PC-9 (cell line): ENCODE measurements at regions not wholly inside any gene's neighbourhood (a gene's known extent, or its start where the extent isn't known, plus 50 kb on each side); places are given as distances from the start of the nearest gene placed in this dataset.

Experiments
- CTCF ChIP-seq: fragments of 200-600 bp; sonication (generic); conservative IDR thresholded peaks from 2 replicates; pipeline ENCODE4 v1.6.1; 2017; ENCODE audit warnings: mixed run types, antibody characterized with exemption, mild to moderate bottlenecking, moderate library complexity
- EZH2 ChIP-seq: fragments of 200-600 bp; sonication (generic); IDR thresholded peaks from 2 replicates; pipeline ENCODE4 v1.8.0; 2017; ENCODE audit warnings: antibody characterized with exemption, low read depth

GRCh38 chr3:107456501-107456900, 66.3 kb upstream of the BBX start:
- TF ChIP-seq CTCF (no peak), EZH2 (no peak)
